GM12873 (cell line): ENCODE measurements at regions not wholly inside any gene's neighbourhood (a gene's known extent, or its start where the extent isn't known, plus 50 kb on each side); places are given as distances from the start of the nearest gene placed in this dataset.

Source experiments
- CTCF ChIP-seq: IDR thresholded peaks from 2 replicates; pipeline ENCODE4 v1.5.1; 2012; ENCODE audit warnings: low read depth, mild to moderate bottlenecking, moderate library complexity, low read length, control low read depth; ENCODE audit not compliant: insufficient read depth; ENCODE audit errors: missing control alignments

GRCh38 chr2:192513575-192513974, 318.8 kb upstream of the TMEFF2 start:
- TF ChIP-seq CTCF: no peak

- TF ChIP-seq CTCF: no peak
These were observed 305.9 kb upstream of the TMEFF2 start for GRCh38 chr2:192500550-192501200.

GRCh38 chr2:192499476-192499875, 304.7 kb upstream of the TMEFF2 start:
- TF ChIP-seq CTCF: no peak

- TF ChIP-seq CTCF: no peak
These were observed 304.0 kb upstream of the TMEFF2 start for GRCh38 chr2:192498747-192499146.

GRCh38 chr2:192487636-192488035, 292.9 kb upstream of the TMEFF2 start:
- TF ChIP-seq CTCF: no peak

- TF ChIP-seq CTCF: no peak
These were observed 290.2 kb upstream of the TMEFF2 start for GRCh38 chr2:192484903-192485302.

GRCh38 chr2:192480984-192481383, 286.3 kb upstream of the TMEFF2 start:
- no peak for TF ChIP-seq CTCF
